HG02623 (cell line): ENCODE measurements at regions not wholly inside any gene's neighbourhood (a gene's known extent, or its start where the extent isn't known, plus 50 kb on each side); places are given as distances from the start of the nearest gene placed in this dataset.

Experiments
- ATAC-seq: cut with Tn5 transposase; IDR thresholded peaks from one replicate; pipeline ENCODE4 v1.9.1; 2021; ENCODE audit warnings: moderate library complexity; ENCODE audit not compliant: unreplicated experiment

DNA sequence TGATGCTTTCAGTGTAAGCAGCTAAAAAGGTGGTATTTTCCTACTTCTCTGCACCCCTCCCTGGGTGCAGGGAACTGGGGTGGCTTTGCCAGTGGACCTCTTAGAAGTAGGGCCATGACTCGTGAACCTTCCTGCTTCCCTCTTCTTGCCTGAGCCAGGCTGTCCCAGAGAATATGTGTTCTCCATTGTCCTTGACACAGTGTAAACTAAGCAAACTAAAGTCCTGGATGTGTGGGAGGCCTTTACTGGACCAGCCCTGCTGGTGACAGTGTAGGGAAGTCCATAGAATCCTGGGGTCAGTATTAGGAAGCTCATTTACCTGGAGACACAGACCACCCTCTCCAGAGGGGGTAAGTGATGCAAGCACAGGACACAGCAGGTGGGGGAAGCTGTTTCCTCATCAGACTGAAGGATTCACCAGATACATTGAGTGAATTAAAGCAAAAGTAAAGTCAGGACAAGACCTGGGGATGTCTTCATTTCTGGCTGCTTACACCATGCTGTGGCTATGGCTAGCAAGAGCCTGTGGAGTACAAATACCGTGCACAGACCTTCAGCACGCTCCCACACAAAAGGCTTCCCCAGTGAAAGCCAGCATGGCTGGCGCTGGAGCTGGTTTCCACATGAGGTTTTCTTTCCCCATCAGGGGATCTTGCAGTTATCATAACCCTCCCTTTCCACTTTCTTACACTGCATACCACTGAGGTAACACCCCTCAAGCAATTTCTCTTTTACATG, 64.8 kb upstream of the LPP start:
- ATAC-seq, result no peak

- ATAC-seq, result no peak
These were observed 63.2 kb upstream of the LPP start for GRCh38 chr3:188090620-188091309.

DNA sequence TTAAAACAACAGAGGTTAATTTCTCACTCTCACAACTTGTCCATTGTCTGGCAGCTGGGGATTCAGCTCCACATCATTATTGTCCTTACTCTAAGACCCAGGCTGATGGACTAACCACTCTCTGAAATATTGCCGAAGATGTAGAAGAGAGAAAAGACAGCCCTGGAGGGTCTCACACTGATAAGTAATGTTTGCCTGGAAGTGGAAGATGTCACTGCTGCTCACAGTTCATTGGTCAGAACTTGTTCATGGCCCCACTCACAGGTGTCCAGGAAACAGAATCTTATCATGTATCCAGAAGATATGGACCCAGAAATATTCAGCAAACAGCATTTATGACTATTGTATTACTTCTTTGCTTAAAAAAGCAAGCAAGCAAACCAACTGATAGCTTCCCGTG, 62.2 kb upstream of the LPP start:
- no peak for ATAC-seq

GRCh38 chr3:188092648-188093047, 61.3 kb upstream of the LPP start:
- ATAC-seq, result no peak

DNA sequence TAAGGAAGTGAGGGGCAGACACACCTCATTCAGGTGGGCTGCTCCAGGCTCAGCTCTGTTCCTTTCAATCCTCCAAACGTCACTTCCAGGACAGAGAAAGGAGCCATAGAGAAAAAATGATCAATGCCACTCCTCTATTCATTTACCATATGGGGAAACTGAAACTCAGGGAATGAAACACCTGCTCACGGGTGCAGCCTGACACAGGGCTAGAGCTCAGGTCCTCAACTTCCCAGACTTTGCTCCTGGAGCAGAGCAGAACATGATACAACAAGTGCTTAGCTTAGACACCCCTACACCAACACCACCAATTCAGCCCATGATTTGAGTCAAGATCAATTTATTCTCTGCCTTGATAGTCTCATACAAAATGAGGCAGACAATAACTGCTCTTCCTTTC, 58.5 kb upstream of the LPP start:
- no peak for ATAC-seq

DNA sequence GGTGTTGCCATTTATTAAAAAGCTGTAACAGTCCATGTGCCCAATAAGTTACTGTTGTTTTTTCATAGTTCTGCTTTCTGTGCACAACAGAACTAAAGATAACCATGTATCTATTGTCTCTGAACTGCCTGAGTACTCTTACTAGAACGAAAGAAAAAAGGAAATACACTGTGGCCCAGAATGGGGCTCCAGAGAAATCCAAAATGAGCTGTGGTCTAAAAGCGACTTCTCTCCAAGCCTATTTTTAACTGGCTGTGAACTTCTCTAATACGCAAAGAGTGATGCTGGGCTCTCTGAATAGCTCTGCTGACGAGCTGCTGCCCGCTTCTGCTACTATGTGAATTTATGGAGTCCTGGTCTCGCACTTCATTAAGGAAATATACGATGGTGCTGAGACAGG, 56.2 kb upstream of the LPP start:
- ATAC-seq, result no peak

DNA sequence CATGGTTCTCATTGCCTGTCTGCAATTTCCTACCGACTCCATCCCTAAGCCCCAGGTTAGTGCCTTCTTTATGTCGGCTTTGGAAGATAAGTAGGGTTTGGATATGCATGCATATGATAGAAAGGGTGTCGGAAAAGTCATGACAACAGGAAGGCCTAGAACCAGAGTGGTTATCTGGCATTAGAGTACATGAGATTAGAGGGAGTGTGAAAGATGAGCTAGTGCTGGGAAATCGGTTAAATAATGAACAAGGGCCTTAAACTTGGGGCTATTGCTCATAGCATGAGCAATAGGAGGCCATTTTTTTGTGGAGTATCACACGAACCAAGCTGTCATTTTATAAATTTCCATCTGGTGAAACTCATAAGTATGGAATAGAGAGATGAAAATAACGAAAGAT, 54.0 kb upstream of the LPP start:
- ATAC-seq, result no peak

DNA sequence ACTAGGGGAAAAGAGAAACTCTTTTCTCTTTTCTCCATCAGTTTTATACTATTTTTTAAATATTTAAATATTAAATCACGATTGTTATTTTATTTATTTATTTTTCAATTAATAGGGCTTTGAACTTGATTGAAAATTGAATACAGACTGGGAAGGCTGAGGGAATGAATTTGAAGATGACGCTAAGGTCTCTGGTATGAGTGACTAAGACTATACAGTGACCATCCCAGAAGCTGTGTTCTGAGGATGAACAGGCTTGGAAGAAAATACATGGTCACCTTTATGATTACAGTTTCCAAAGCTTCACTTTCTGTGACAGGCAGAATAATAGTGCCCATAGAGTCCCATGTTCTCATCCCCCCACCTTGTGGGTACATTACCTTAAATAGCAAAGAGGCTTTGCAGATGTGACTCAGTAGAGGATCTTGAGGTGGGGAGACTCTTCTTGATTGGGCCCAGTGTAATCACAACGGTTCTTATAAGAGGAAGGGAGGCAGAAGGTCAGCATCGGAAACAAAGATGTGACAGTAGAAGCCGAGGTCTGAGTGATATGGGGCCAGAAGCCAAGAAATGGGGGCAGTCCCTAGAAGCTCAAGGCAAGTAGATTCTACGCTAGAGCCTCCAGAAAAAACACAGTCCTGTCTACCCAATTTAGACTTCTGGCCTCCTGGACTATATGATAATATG, 51.0 kb upstream of the LPP start:
- no peak for ATAC-seq

- no peak for ATAC-seq
These were observed 49.9 kb upstream of the LPP start for GRCh38 chr3:188104050-188104449.
